ENCODE measurements at regions not wholly inside any gene's neighbourhood (a gene's known extent, or its start where the extent isn't known, plus 50 kb on each side); places are given as distances from the start of the nearest gene placed in this dataset.

DNA sequence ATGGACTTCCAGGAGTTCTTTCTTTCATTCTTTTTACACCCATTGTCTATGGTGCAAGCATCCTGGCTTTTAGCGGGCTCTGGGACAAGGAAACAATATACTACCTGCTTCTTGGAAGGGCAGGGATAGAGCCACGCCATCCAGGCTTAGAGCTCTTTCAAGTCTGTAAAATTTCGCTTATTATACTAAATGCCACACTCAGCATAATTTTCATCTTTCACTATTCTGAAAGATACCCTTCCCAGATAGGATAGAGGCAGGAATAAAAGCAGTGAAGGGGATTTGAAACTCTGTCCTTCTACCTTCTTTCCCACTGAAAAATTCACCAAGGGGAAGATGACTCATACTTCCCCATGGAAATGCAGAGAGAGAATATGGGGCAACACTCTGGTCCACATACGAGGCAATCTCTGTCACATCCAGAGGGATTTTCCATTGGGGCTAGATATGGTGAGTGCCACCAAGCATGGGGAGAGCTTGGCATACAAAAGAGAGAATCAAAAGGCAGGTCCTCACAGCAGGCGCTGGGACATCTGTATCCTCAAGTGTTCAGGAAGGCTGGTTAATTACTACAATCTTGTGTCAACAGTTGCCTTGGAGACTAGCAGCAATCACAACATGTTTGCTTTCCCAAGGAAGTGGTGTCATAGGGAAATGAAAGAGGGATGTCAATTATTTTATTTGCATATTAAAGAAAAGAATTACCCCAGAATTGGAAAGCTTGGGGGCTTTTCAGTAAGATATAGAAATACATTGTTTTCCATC, 127.6 kb downstream of the TDRD15 start:
- no peaks in the 10 kb centered on the region for H3K27me3 ChIP-seq
- TF ChIP-seq Cebpa-rat (IDR thresholded peaks at IDR 0.05) = no peak
- peaks cover 15% of the 10 kb centered on the region for H3K4me1 ChIP-seq
- H4K20me1 ChIP-seq = no peaks in the 10 kb centered on the region
- H3K4me3 ChIP-seq = no peak overlapping the region
- H3K9me3 ChIP-seq = no peaks in the 10 kb centered on the region
- H3K27ac ChIP-seq = no peak overlapping the region
- no peak overlapping the region for H3K9ac ChIP-seq
- no peak overlapping the region for H3K4me2 ChIP-seq
- no peaks in the 10 kb centered on the region for H3K36me3 ChIP-seq

DNA sequence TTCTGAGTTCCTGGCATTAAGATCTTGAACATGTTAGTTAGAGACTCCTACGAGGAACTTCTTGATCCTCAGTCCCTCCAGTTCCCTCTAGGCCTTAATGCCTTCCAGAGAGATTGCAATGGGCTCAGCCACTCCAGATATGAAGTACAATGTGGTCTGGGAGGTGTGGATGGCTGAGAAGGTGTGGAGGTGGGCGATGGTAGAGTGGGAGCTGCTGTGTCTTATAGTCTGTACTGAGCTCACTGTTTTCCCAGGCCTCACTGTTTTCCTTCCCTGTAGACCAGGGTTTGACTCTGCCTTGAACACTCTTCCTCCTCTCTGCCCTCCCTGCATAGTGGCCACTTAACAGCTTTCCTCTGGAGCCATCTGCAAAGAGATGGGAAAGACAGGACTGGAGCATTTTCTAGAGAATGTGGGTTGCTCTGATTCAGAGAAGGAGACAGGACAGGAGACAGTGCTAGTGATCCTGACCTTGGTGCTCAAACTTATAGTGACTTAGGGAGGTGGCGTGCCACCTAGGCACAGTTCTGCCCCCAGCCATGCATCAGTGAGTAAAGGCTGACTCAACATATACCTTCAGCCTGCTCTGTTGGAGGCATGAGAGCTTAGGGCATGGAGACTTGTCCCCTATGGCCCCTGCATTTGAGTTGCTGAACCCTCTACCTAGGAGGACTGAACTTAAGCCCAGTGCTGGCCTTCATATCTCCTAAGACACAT, 129.7 kb downstream of the TDRD15 start:
- no peak overlapping the region for H3K9ac ChIP-seq
- H3K36me3 ChIP-seq = no peaks in the 10 kb centered on the region
- H3K27me3 ChIP-seq = no peaks in the 10 kb centered on the region
- no peak overlapping the region for H3K27ac ChIP-seq
- H4K20me1 ChIP-seq = no peaks in the 10 kb centered on the region
- no peak overlapping the region for H3K4me3 ChIP-seq
- H3K9me3 ChIP-seq = no peaks in the 10 kb centered on the region
- TF ChIP-seq Cebpa-rat (IDR thresholded peaks at IDR 0.05) = no peak
- peaks cover 23% of the 10 kb centered on the region for H3K4me1 ChIP-seq
- H3K4me2 ChIP-seq = no peak overlapping the region

GRCh38 chr2:21254170-21254965, 130.6 kb downstream of the TDRD15 start:
- no peak for TF ChIP-seq Cebpa-rat (IDR thresholded peaks at IDR 0.05)
- H4K20me1 ChIP-seq = no peaks in the 10 kb centered on the region
- no peaks in the 10 kb centered on the region for H3K9me3 ChIP-seq
- H3K4me3 ChIP-seq = no peak overlapping the region
- H3K4me1 ChIP-seq = peaks cover 28% of the 10 kb centered on the region
- no peak overlapping the region for H3K4me2 ChIP-seq
- no peak overlapping the region for H3K9ac ChIP-seq
- no peak overlapping the region for H3K27ac ChIP-seq
- H3K36me3 ChIP-seq = no peaks in the 10 kb centered on the region
- no peaks in the 10 kb centered on the region for H3K27me3 ChIP-seq

GRCh38 chr2:21256006-21256405, 132.2 kb downstream of the TDRD15 start:
- Histone ChIP-seq H3K9ac (no peak overlapping the region; the same call in 1 of the 2 replicates), H4K20me1 (no peaks in the 10 kb centered on the region), H3K27ac (peak overlapping the region; percentile 73), H3K4me2 (peak overlapping the region; percentile 77), H3K4me3 (no peak overlapping the region), H3K4me1 (peaks cover 32% of the 10 kb centered on the region), H3K27me3 (no peaks in the 10 kb centered on the region), H3K36me3 (no peaks in the 10 kb centered on the region), H3K9me3 (no peaks in the 10 kb centered on the region)
- TF ChIP-seq Cebpa-rat (IDR thresholded peaks at IDR 0.05) = no peak

GRCh38 chr2:21257621-21258020, 133.9 kb downstream of the TDRD15 start:
- no peak overlapping the region for H3K27ac ChIP-seq
- no peaks in the 10 kb centered on the region for H3K36me3 ChIP-seq
- no peak overlapping the region for H3K9ac ChIP-seq
- no peak overlapping the region for H3K4me2 ChIP-seq
- H3K27me3 ChIP-seq = no peaks in the 10 kb centered on the region
- H4K20me1 ChIP-seq = no peaks in the 10 kb centered on the region
- H3K4me3 ChIP-seq = no peak overlapping the region
- peaks cover 32% of the 10 kb centered on the region for H3K4me1 ChIP-seq
- TF ChIP-seq Cebpa-rat (IDR thresholded peaks at IDR 0.05) = no peak
- no peaks in the 10 kb centered on the region for H3K9me3 ChIP-seq

DNA sequence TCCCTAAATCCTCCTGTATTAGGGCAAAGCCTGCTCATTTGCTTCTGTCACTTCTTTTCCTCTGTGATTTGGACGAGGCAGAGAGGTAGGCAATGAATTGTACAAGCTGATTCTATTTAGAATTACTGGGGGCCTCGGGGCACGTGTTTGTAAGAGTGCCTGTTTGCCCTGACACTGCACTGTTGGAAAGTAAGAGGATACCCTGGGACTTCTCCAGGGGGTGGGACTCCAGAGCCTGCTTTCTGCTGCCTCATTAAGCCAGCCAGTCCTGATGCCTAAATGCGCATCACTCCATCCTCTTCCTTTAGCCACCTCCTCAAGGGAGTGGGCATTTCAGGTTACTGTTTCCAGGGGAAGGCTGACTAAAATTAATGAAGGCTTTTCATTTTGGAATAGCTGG, 134.3 kb downstream of the TDRD15 start:
- Histone ChIP-seq H3K4me2 (no peak overlapping the region), H3K27ac (no peak overlapping the region), H3K4me1 (peaks cover 32% of the 10 kb centered on the region), H3K27me3 (no peaks in the 10 kb centered on the region), H3K9ac (no peak overlapping the region), H3K36me3 (no peaks in the 10 kb centered on the region), H4K20me1 (no peaks in the 10 kb centered on the region), H3K4me3 (no peak overlapping the region), H3K9me3 (no peaks in the 10 kb centered on the region)
- TF ChIP-seq Cebpa-rat (IDR thresholded peaks at IDR 0.05) = no peak

DNA sequence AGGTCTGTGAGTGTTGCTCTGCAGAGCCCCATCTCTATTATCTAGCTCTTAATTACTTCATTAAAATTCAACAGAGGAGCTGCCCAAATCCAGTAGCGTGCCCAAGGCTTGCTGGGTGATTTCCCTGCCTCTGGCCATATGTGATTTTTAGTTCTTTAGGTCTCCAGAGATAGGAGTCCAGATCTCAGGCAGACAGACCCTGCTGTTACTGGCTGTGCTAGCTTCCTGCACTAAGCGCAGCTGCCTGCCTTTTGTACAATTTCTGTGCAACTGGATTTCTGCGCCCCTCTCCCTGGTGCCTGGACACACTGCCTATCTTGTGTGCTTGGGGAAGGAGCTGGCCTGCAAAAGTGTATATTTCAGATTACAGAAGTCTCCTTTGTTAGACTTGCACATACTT, 136.5 kb downstream of the TDRD15 start:
- H3K27ac ChIP-seq = no peak overlapping the region
- no peaks in the 10 kb centered on the region for H3K27me3 ChIP-seq
- peaks cover 28% of the 10 kb centered on the region for H3K4me1 ChIP-seq
- no peaks in the 10 kb centered on the region for H3K9me3 ChIP-seq
- no peak overlapping the region for H3K4me2 ChIP-seq
- H4K20me1 ChIP-seq = no peaks in the 10 kb centered on the region
- no peak for TF ChIP-seq Cebpa-rat (IDR thresholded peaks at IDR 0.05)
- H3K9ac ChIP-seq = no peak overlapping the region
- no peaks in the 10 kb centered on the region for H3K36me3 ChIP-seq
- no peak overlapping the region for H3K4me3 ChIP-seq

DNA sequence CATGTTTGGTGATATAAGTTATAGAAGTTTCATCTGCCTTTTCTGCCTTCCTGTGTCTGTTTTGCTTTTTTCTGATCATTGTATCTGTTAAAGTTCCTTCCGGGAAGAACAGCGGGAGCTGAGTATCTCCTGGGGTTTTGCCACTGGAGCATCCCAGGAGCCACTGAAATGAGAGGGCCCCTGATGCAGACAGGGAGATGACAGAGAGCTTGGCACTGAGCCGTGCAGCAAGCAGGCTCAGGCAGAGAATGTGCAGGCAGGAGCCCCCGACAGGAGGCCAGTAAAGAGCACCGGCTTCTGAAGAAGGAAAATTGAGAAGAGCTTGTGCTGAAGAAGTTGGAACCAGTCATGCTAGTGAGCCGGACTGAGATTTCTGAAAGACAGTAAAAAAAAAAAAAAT, 137.8 kb downstream of the TDRD15 start:
- H3K4me1 ChIP-seq = peaks cover 15% of the 10 kb centered on the region
- no peak overlapping the region for H3K27ac ChIP-seq
- H3K36me3 ChIP-seq = no peaks in the 10 kb centered on the region
- no peaks in the 10 kb centered on the region for H4K20me1 ChIP-seq
- H3K4me2 ChIP-seq = no peak overlapping the region
- no peak overlapping the region for H3K9ac ChIP-seq
- no peak for TF ChIP-seq Cebpa-rat (IDR thresholded peaks at IDR 0.05)
- H3K9me3 ChIP-seq = no peaks in the 10 kb centered on the region
- H3K4me3 ChIP-seq = no peak overlapping the region
- no peaks in the 10 kb centered on the region for H3K27me3 ChIP-seq

DNA sequence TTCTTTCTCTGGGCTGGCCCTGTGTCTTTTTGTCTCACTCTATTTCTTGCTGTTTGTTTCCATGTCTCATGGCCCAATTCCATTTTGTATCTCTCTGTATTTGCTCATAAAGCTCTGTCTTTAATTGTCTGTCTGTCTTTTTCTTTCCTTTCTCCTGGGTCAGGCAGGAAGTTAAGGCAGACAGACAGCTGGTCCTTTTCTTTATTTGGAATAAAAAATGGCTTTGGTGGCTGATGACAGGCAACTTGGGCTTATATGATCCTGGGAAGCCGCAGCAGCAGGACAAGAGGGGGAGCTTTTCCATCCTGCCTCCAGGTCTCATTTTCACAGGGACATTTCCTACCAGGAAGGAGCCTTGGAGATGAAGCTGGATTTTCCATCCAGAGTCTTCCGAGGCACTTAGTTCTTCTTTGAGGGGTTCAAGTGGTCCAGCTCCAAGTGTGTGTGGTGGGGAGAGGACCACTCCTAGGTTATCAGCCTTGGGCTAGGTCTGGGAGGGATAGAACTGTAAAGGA, 138.7 kb downstream of the TDRD15 start:
- no peak overlapping the region for H3K4me2 ChIP-seq
- H3K4me1 ChIP-seq = peaks cover 13% of the 10 kb centered on the region
- no peaks in the 10 kb centered on the region for H3K36me3 ChIP-seq
- H3K4me3 ChIP-seq = no peak overlapping the region
- H3K27ac ChIP-seq = no peak overlapping the region
- H4K20me1 ChIP-seq = no peaks in the 10 kb centered on the region
- H3K27me3 ChIP-seq = no peaks in the 10 kb centered on the region
- no peak for TF ChIP-seq Cebpa-rat (IDR thresholded peaks at IDR 0.05)
- H3K9ac ChIP-seq = no peak overlapping the region
- no peaks in the 10 kb centered on the region for H3K9me3 ChIP-seq

Data from BLaER1 (cell line).